ENCODE measurements at regions not wholly inside any gene's neighbourhood (a gene's known extent, or its start where the extent isn't known, plus 50 kb on each side); places are given as distances from the start of the nearest gene placed in this dataset.

DNA sequence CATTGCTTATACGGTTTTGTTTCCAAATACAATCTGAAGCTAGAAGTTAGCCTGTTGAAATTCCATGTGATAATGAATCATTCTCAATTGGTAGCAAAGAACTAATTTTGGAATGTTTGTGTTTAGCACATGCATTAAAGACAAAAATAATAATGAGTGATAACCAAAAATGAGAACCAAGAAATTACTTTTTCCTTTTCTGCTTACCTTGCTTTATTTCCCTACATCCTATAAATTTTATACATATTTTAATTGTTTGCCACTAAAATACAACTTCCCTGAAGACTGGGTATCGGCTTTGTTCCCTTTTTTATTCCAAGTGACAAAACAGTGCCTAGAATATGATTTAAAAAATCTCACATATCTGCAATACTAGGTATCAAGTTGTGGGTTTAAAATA, 203.8 kb upstream of the TACR3 start:
- TF ChIP-seq CTCF (IDR thresholded peaks at IDR 0.05; ENCODE audit: low read depth, low read length): no peak
- no peak overlapping the region for H3K4me3 ChIP-seq (ENCODE audit: low read depth, low read length)

DNA sequence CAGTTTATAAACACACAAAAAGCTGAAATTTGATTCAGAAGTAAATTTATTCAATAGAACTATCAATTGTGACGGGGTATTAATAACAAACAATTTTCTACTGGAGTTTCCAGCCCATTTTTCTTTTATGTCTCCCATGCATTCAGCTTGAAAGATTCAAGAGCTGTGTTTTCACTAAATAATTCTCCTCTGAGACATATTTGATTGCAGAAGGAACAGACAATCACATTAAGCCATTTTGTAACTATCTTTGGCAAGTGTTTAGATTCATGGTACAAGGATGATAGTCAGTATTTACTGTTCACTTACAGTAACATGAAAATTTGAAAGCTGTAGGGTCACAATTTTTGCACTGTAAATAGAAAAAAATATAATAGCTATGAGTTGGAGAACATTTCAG, 198.4 kb upstream of the TACR3 start:
- no peak for TF ChIP-seq CTCF (IDR thresholded peaks at IDR 0.05; ENCODE audit: low read depth, low read length)
- no peak overlapping the region for H3K4me3 ChIP-seq (ENCODE audit: low read depth, low read length)

GRCh38 chr4:103915224-103915869, 195.6 kb upstream of the TACR3 start:
- TF ChIP-seq CTCF (IDR thresholded peaks at IDR 0.05; ENCODE audit: low read depth, low read length): no peak
- H3K4me3 ChIP-seq (ENCODE audit: low read depth, low read length): no peak overlapping the region

GRCh38 chr4:103907414-103907813, 187.6 kb upstream of the TACR3 start:
- TF ChIP-seq CTCF (IDR thresholded peaks at IDR 0.05; ENCODE audit: low read depth, low read length): no peak
- no peak overlapping the region for H3K4me3 ChIP-seq (ENCODE audit: low read depth, low read length)

- no peak overlapping the region for H3K4me3 ChIP-seq (ENCODE audit: low read depth, low read length)
- TF ChIP-seq CTCF (IDR thresholded peaks at IDR 0.05; ENCODE audit: low read depth, low read length): no peak
Observed at GRCh38 chr4:103904123-103904522, 184.3 kb upstream of the TACR3 start.

GRCh38 chr4:103902730-103903129, 182.9 kb upstream of the TACR3 start:
- no peak overlapping the region for H3K4me3 ChIP-seq (ENCODE audit: low read depth, low read length)

More at GRCh38 chr4:103902730-103903129, 182.9 kb upstream of the TACR3 start:
- no peak for TF ChIP-seq CTCF (IDR thresholded peaks at IDR 0.05; ENCODE audit: low read depth, low read length)

Measured in WI38 (cell line).